Limb (tissue), 2 donors: ENCODE measurements at regions not wholly inside any gene's neighbourhood (a gene's known extent, or its start where the extent isn't known, plus 50 kb on each side); places are given as distances from the start of the nearest gene placed in this dataset.
A peak's percentile ranks its signal among the peaks of the same experiment; 100 is the strongest.
"Not testable (repeated sequence)": the region's sequence is repeated elsewhere in the genome, so short reads cannot be mapped to it uniquely, and the experiment has no call there.

Experiments used
- DNase-seq, 2 donors: peaks; one replicate each; pipeline ENCODE4 v3.0.0-alpha.2; 2016; ENCODE audit errors: extremely low spot score in 2 of 2

- DNase-seq, result peak in 1 of 2 donors; percentile 14
Observed at GRCh38 chr5:1731855-1732237, 67.8 kb downstream of the MRPL36 start.

DNA sequence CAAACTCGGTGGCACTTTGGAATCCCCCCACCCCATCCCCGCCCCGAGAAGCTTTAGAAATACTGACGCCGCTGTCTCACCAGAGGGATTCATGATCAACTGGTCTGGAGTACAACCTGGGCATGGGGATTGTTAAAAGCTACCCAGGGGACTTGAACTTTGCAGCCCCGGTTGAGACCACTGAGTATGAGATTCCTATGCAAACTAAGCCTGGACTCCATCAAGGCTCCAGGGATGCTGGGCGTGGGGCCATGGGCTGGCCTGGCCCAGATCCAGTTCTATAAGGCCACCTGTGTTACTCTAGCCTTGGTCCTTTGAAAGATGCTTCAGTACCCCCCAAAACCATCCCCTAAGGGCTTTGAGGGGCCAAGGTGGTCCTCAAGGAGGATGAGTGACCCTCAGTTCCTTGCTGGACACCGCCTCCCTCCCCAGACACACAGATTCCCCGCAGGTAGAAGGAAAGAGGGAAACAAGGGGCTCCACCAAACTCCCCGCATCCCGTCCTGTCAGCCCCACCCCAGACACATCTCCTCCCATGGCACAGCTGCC is 68.5 kb downstream of the MRPL36 start:
- peak in 1 of 2 donors; percentile 4 for DNase-seq

DNA sequence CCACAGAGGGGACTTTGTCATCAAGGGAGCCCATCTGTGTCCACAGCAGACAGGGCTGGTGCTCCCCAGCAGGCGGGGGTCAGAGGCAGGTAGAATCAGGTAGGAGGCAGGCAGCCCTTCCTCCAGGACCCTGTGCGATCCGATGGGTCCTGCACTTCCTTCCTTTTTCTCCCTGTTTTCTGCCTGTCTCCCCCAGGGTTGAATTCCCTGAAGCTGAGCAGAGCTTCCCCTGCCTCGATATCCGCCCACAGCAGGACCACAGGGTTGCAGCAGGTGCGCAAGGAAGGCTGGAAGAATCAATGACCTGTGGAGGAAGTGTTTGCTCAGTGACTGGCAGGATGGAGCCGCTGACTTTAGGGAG is 69.2 kb downstream of the MRPL36 start:
- peak in 1 of 2 donors; percentile 12 for DNase-seq

GRCh38 chr5:1729641-1730486 is 69.8 kb downstream of the MRPL36 start:
- peak in 1 of 2 donors; percentile 13 for DNase-seq

DNA sequence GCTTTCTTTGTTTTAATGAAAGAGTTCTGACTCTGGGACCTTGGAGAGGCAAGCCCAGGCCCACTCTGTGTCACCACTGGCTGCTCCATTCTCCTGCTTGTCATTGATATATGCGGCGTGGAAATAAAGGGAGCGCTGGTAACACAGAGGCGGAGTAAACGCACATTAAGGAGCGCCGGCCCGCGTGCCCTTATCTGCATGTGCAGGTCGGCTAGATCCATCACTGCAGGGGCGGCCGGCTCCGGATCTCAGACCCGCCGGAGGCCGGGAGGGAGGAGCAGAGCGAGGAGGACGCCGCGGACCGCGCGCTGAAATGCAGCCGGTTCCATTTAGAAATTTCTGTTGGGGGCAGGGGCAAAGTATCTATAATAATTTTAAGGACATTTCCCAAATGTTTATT is 70.8 kb downstream of the MRPL36 start:
- DNase-seq, result peak in 1 of 2 donors; percentile 11

- peak in 1 of 2 donors; percentile 20 for DNase-seq
Observed at GRCh38 chr5:1727571-1727970, 72.1 kb downstream of the MRPL36 start.

DNA sequence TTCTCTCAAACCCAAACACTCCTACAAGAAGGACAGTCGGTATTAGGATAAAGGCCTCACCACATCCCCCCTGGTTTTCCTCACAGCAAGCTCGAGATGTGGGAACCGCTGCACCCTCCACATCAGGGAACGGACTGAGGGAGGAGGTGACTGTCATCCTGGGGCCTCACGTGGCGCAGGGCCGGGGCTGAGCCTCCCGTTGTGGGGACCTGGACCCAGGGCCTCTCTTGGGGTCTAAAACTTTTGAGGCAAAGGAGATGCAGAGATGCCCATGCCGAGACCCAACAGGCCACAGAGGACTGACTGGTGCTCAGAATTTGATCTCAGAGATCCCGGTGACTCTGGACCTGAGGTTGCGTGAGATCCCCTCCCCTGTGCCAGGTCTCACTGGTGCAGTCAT is 72.7 kb downstream of the MRPL36 start:
- DNase-seq, result peak in 1 of 2 donors; percentile 19

- peak in 1 of 2 donors; percentile 22 for DNase-seq
Observed at GRCh38 chr5:1726469-1726865, 73.2 kb downstream of the MRPL36 start.

GRCh38 chr5:1725641-1726468 is 73.8 kb downstream of the MRPL36 start:
- DNase-seq, result peak in 1 of 2 donors; percentile 24

- DNase-seq, result peak in 1 of 2 donors; percentile 31
Observed at GRCh38 chr5:1724822-1725602, 74.6 kb downstream of the MRPL36 start.

DNA sequence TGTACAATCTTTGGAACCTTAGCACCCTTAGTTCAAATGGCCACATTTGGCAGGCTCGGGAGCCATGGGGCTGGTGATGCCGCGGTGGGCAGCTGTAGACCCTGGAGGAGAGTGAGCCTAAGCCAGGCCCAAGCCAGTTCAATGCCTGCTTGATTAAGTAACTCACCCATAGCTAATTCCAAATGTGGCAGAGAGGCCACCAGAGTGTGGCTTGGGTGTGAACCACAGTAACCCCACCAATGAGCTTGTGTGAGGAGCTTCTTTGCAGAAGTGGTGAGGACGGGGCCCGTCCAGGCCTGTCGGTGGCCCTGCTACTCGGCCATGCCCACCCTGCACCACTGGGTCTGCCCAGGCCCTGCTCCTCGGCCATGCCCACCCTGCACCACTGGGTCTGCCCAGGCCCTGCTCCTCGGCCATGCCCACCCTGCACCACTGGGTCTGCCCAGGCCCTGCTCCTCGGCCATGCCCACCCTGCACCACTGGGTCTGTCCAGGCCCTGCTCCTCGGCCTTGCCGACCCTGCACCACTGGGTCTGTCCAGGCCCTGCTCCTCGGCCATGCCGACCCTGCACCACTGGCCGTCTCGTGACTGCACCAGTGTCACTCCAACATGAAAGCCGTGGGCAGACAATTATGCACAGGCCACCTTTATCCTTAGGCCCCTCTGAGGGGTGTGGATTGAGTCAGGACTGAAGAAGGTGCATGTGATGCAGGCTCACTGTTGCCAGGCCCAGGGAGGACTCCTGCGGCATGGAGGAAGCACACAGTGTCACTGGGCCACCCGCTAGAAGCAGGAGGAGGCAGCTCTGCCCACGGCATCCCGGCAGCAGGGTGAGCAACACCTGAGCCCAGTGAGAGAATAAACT is 75.4 kb downstream of the MRPL36 start:
- DNase-seq, result peak in 1 of 2 donors; percentile 11

DNA sequence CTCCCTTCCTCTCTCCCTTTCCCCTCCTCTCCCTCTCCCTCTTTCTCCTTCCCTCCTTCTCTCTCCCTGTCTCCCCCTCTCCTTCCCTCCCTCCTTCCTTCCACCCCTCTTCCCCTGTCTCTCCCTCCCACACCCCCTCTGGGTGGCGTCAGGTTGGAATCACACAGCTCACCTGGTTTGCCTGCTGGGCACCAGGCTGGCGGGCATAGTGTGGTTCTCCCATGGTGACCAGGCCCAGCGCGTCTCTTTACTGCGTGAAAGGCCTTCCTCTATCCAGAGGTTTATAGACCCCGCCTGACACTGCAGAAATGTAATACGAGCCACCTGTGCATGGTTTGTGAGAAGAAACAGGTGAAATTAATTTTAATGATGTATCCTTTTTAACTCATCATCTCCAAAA is 76.2 kb downstream of the MRPL36 start:
- DNase-seq, result peak in 1 of 2 donors; percentile 11

DNA sequence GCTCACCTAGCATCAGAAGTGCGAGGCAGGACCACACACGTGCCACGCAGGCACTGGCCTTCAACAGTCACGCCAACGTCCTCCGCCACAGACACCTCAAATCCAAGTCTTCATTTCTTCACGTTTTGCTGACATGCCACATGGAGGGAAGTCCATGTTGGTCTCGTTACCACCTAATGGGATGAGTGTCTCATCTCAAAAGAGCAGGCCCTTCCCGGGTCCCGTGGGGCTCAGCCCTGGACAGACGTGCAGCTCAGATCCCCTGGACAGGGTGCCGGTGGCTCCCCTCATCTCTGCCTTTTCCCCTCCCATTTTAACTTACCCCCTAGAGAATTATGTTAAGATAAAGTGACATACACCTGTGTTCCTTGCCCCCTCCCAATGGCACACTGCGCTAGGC is 76.8 kb downstream of the MRPL36 start:
- peak in 1 of 2 donors; percentile 17 for DNase-seq

DNA sequence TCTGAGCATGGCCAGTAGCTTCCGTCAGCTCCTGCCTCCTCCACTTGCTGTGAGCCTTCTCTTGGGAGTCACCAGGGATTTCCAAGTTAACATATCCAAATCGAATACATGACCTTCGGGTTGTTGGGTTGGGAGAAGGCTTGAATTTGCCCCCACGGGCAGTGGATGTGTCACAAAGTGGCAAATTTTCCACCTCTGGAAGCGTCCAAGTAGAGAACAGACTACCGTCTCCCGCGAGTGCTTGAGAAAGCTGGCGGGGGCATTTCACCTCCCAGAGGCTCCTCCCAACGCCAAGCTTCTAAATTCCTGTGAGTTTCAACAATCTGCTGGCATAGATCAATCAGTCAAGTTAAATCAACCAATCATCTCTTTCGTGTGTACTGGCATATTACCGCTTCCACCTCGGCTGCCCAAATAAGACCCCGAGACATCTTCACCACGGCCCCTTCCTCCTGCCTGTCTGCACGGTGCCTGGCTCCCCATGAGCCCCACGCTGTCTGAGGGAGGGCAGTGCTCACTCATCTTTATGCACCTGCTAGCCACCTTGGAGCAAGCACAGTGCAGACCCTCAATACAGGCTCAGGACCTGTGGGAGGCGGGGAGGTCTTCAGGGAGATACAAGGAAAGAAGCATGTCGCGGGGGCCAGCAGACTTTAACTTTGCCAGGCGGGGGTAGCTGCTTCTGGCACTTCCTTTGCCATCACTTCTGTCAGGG is 79.1 kb downstream of the MRPL36 start:
- no peak for DNase-seq

GRCh38 chr5:1719860-1720259 is 79.8 kb downstream of the MRPL36 start:
- DNase-seq, result no peak

GRCh38 chr5:1718669-1719068 is 81.0 kb downstream of the MRPL36 start:
- no peak for DNase-seq

DNA sequence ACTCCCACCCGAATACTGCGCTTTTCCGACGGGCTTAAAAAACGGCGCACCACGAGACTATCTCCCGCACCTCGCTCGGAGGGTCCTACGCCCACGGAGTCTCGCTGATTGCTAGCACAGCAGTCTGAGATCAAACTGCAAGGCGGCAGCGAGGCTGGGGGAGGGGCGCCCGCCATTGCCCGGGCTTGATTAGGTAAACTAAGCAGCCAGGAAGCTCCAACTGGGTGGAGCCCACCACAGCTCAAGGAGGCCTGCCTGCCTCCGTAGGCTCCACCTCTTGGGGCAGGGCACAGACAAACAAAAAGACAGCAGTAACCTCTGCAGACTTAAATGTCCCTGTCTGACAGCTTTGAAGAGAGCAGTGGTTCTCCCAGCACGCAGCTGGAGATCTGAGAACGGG is 89.5 kb downstream of the MRPL36 start:
- DNase-seq, result not testable (repeated sequence)

DNA sequence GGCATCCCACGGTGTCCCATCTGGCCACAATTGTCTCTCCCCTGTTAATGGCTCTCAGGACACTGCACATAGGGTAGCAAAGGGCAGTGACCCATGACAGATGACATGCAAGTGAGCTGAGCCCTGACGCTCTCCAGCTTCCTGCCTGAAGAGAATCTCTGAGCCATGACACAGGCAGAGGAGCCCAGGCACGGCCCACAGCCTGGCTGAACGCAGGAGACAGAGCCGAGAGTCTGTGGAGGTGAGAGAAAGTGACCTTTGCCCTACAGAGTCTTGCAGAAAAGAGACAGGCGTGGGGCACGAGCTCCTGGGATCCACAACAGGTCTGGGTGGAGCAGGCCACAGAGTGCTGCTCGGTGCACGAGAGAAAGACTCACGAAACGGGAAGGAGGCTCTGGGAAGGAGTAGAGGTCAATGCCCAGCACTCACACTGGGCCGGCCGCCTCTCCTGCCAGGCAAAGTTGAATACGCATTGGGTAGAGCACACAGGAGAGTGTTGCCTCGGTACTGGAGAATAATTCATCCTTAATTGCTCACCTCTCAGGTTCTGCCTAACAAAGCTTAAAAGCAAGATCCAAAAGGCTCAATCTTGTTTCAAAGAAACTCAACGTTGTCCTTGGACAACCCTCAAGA is 90.3 kb downstream of the MRPL36 start:
- no peak for DNase-seq

DNA sequence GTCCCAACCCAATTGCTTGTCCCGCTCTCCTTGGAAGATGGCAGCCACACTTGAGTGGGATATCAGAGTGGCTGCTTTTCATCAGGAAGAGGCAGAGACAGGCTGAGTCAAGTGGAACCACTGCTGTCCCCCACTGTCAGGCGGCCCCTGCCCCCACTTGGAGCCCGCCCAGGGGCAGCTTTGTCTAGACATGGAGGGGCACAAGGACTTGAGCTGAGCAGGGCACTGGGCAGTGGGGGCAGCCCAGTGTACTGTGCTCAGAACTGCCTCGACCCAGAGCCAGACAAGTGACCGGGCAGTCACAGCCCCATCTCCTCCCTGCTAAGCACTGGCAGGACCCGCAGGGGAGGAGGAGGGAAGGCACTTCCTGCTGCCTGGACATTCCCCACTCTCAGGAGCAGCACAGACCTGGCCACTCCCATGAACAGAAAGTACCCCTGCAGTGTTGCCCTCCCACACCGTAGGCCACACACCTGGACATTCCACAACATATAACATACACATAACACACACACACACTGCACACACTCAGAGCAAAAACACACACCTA is 91.0 kb downstream of the MRPL36 start:
- no peak for DNase-seq
